NB4 (cell line): ENCODE measurements at regions not wholly inside any gene's neighbourhood (a gene's known extent, or its start where the extent isn't known, plus 50 kb on each side); places are given as distances from the start of the nearest gene placed in this dataset.

Source experiments
- POLR2A ChIP-seq: IDR thresholded peaks from 2 replicates; pipeline ENCODE4 v1.6.1; 2011; ENCODE audit warnings: mild to moderate bottlenecking; ENCODE audit not compliant: insufficient read length; ENCODE audit errors: extremely low read depth
- TF ChIP-seq, protein P1 (sequence below): IDR thresholded peaks from one replicate; pipeline ENCODE4 v1.5.1; 2012; ENCODE audit warnings: low read depth, low read length

DNA sequence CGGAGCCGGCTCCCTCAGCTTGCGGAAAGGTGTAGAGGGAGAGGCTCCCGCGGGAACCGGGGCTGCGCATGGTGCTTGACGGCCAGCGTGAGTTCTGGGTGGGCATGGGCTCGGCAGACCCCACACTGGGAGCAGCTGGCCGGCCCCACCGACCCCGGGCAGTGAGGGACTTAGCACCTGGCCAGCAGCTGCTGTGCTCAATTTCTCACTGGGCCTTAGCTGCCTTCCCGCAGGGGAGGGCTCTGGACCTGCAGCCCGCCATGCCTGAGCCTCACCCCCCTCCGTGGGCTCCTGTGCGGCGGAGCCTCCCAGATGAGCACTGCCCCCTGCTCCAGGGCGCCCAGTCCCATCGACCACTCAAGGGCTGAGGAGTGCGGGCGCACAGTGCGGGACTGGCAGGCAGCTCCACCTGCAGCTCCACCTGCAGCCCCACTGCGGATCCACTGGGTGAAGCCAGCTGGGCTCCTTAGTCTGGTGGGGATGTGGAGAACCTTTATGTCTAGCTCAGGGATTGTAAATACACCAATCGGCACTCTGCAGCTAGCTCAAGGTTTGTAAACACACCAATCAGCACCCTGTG is 1141.8 kb downstream of the PCDH17 start:
- TF ChIP-seq POLR2A = no peak
- TF ChIP-seq, protein P1, sequence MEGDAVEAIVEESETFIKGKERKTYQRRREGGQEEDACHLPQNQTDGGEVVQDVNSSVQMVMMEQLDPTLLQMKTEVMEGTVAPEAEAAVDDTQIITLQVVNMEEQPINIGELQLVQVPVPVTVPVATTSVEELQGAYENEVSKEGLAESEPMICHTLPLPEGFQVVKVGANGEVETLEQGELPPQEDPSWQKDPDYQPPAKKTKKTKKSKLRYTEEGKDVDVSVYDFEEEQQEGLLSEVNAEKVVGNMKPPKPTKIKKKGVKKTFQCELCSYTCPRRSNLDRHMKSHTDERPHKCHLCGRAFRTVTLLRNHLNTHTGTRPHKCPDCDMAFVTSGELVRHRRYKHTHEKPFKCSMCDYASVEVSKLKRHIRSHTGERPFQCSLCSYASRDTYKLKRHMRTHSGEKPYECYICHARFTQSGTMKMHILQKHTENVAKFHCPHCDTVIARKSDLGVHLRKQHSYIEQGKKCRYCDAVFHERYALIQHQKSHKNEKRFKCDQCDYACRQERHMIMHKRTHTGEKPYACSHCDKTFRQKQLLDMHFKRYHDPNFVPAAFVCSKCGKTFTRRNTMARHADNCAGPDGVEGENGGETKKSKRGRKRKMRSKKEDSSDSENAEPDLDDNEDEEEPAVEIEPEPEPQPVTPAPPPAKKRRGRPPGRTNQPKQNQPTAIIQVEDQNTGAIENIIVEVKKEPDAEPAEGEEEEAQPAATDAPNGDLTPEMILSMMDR = no peak
